ENCODE measurements at regions not wholly inside any gene's neighbourhood (a gene's known extent, or its start where the extent isn't known, plus 50 kb on each side); places are given as distances from the start of the nearest gene placed in this dataset.

- DNase-seq = no peak
These were observed 532.2 kb downstream of the NR2F1-AS1 start for GRCh38 chr5:93048858-93049257.

GRCh38 chr5:93044859-93045666, 536.0 kb downstream of the NR2F1-AS1 start:
- DNase-seq = no peak

GRCh38 chr5:93039888-93040287, 541.1 kb downstream of the NR2F1-AS1 start:
- no peak for DNase-seq

DNA sequence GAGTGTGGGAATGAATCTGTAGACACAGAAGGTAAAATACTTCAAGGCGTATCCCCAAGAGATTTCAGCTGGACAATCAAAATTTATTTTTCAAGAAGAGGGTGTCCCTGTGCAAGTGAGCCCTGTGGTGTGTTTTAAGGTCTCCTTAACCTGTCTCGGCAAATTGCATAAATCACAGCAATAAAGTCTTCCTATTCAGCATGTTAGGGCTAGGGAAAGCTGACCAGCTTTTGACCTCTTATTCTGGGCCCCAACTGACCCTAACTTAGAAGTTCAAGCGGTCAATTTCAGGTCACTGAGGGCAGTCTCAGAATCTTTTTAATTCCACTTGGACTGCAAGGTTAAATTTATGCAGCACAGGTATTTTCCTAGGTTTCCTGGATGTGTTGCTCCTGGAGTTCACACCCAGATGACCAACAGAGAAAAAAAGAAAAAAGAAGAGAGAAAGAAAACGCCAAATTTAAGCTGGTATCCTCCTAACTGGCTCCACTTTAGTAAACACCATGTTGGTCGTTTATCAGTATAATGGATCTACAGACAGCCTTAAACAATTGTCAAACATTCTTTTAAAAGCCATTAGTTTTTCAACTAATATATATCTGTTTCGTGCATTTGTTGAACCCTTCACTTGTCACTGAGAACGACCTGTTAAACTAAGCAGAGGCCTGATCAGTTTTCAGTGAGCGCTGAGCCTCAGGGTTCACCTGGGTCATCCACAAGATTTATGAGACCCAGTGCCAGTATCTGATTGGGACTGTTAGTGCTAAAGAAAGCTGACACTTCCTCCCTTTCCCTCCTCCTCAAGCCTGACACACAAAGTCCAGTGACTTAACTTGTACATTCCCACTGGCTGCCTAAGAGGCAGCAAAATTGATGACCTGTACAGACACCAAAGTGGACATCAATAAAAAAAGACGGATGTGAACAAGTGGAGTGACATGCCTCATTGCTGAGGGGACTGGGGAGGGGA, 546.1 kb downstream of the NR2F1-AS1 start:
- DNase-seq = no peak

- DNase-seq = no peak
These were observed 558.1 kb downstream of the NR2F1-AS1 start for GRCh38 chr5:93022796-93023447.

GRCh38 chr5:93022211-93022610, 558.8 kb downstream of the NR2F1-AS1 start:
- no peak for DNase-seq

- no peak for DNase-seq
These were observed 561.1 kb downstream of the NR2F1-AS1 start for GRCh38 chr5:93019896-93020295.

GRCh38 chr5:93018461-93018860, 562.6 kb downstream of the NR2F1-AS1 start:
- DNase-seq = no peak

DNA sequence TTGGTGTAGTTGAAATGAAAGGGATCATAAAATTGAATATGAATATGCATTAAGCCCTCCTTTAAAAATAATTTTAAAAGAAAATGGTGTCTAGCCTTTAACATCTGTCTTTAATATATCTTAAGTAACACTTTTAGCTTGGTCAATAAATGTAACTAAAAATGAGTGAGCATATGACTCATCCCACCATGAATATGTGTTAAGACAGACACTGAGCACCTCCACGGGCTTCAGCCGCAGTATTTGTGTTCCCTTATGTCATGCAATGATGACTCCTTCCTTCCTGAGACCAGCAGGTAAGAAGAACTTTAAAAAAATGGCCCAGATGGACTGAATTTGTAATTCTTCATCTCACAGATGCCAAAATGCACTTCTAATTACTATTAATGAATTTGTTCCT, 563.2 kb downstream of the NR2F1-AS1 start:
- DNase-seq = no peak

DNA sequence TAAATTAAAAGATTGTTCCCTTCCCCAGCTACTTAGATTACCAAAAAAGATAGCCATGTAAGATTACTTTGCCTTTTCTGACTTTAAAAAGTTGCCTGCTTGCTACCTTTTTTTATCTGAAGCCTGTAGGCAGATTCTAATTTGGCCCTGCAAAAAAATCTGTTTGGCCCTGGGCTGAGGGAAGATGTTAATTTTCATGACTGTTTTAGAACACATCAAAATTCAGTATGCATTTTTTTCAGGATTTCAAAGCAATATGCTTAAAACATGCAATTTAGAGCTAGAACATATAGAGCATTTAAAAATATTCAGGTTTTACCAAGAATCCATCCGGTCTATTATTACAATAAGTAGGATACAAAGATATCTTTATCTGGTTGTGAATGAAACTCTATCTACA, 563.6 kb downstream of the NR2F1-AS1 start:
- DNase-seq = no peak

DNA sequence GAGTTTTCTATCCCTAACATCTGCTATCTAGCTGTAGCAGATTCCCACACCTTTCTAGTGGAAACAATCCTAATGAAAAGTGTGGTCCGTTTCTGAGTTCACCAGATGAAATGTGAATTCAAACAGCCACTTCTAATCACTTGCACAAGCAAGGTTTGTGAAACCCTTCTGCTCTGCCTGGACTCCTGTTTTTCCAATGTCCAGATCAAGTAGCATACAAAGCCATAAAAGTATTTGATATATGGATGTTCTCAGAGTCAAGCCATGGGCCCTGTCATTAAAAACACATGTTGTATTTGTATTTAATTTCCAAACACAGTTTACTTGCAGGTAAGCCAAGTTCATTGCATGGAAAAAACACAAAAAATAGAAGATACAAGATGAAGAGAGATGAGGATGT, 570.4 kb downstream of the NR2F1-AS1 start:
- DNase-seq = no peak

DNA sequence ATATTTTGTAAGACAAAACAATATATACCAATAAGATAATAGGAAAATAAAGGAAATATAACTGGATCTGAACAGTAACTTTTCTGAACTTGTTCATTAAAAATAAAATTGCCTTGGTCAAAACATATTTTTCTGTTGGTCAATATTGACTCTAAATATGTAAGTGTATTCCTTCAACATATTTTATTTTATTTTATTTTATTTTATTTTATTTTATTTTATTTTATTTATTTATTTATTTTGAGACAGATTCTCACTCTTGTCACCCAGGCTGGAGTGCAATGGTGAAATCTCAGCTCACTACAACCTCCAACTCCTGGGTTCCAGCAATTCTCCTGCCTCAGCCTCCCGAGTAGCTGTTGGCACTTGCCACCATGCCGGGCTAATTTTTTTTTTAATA, 571.0 kb downstream of the NR2F1-AS1 start:
- no peak for DNase-seq

GRCh38 chr5:93008502-93009207, 572.4 kb downstream of the NR2F1-AS1 start:
- DNase-seq = no peak

DNA sequence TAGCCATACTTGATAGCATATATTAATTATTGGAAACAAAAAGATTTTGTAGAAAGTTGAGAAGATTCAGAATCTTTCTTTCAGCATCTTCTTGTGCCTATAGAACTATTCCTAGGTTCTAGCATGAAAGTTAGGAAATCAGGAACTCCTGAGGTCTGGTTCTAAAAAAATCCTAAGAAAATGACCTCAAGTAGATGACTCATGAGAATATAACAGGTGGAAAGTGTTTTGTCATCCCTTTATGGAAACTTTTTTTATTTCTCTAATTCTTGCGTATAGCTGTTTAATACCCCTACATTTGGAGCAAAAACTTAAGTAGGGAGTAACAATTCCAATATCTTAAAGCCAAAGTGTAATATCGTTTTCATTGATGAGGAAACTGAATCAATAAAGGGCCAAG, 574.1 kb downstream of the NR2F1-AS1 start:
- DNase-seq = no peak

DNA sequence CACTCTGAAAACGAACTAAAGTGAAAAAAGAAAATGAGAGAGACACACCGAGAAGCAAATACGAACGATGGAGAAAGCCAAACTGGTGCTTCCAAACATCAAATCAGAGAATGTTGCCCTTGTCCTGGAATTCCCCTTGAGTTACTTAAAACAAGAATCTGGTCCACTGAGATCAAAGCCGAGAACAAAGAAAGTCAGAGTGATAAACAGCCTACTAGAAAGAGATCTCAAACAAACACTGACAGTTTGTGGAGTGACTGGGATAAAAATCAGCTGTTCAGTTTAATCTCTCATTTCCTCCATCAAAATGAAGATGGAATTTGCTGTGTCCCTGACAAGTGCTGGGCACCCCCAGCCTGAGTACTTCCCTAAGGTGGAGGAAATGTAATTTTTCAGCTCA, 582.6 kb downstream of the NR2F1-AS1 start:
- no peak for DNase-seq

GRCh38 chr5:92994392-92994791, 586.6 kb downstream of the NR2F1-AS1 start:
- DNase-seq = no peak

DNA sequence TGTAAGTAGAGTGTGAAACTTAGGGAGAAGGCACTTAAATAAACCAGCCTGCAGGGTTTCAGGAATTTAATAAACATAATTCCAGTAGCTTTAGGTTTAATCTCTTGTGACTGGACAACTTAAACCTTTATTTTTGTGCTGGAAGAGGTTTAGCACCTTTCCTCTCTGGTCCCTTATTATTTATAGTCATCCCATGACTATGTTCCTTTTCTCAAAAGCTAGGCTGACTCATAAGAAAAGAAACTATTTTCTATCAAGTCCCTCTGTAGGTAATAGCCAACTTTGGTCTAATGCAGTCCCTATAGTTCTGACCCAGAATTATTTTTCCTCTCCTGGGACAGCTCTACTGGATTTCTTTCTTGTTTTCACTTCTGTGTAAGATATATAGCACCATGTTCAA, 588.9 kb downstream of the NR2F1-AS1 start:
- DNase-seq = no peak

DNA sequence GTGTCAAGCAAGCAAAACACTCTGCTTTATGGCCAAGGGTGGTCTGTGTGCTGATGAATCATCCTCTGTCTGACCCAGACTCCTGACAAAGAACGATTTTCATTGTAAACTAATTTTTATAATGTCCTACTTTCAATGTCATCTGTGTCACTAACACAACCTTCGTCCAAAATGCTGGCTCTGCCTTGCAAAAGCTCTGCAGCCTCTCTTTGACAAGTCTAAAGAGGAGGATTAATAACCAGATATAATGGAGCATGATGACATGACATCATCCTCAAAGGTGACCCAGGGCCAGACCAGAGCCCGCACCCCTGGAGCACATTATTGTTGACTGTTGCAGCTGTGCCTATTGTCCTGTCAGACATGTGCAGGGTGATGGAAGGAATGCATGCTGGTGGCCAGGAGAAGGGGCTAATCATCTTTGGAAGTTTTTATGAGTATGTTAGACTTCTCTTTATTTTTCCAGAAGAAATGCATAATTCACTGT, 589.4 kb downstream of the NR2F1-AS1 start:
- DNase-seq = no peak

DNA sequence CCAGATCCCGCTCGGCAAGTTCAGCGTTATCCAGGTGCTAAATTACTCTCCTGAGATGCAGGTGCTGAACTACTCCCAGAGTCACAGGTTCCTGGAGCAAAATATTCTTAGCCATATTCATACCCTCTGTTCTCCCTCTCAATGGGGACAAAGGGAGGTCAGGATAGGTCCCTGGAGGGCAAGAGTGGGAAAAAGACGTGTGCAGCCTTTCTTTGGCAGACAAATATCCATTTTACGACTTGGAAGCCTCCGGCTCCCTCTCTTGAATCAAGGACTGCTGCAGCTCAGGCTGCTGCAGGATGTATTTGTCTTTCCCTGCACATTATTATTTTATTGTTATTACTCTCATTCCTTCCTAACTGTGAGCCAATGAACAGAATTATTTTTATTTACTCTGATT, 590.2 kb downstream of the NR2F1-AS1 start:
- DNase-seq = no peak

DNA sequence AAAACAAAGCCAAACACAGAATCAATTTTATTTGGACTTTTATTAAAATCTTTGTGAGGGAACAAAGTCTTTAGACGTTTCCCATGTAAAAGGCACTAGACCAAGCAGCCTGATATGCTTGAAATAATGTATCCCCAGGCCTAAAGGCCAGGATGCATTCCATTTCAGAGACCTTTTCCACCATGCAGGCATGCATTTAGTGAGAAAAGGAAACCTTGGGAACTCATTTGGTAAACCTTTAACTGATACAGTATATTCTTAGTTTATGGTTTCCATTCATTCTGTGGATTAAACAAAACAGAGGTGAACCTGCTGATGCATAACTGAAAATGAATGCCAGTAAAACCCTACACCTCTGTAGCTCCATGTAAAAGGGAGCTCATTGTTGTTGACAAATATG, 600.0 kb downstream of the NR2F1-AS1 start:
- no peak for DNase-seq

DNA sequence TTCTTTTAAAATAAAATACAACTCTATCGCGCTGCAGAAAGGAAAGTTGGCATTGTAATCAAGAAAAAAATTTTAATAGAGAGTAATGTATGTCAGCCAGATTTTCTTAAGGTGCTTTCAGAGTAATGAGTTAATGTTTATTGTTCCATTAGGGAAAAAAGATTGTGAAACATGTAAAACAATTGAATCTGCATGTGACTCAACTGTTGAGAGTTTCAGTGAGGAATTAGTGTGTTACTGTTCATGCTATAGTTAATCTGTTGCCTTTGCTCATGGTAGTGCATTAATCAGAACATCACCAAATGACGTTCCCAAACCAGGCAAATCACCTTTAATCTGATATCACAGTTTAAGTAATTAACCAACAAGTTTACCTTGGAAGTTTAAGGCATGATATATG, 600.5 kb downstream of the NR2F1-AS1 start:
- DNase-seq = no peak

DNA sequence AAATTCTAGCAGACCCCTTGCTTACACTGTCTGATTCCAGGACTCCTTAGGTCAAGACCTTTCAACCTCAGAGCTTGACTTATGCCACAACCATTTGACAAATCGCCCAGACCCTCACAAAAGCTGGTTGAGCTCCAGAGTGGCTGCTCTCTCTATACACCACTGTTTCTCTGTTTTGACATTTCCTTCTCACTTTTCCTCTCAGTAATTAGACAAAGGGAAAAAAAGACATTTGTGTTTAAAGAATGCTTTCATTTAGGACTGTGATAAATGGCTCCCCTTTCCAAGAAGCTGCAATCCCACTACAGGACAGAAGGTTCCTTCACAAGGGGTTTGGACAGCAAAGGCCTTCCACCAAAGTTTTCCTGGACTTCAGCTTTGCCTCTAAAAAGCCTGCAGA, 601.3 kb downstream of the NR2F1-AS1 start:
- no peak for DNase-seq
